H1 (cell line): ENCODE measurements at regions not wholly inside any gene's neighbourhood (a gene's known extent, or its start where the extent isn't known, plus 50 kb on each side); places are given as distances from the start of the nearest gene placed in this dataset.

Experiments
- CBX5 ChIP-seq: fragments of 300-800, 300-1000 bp; sonication (generic); IDR thresholded peaks from 2 replicates; pipeline ENCODE4 v1.7.1; 2016; ENCODE audit warnings: antibody characterized with exemption, low read length, low read depth
- CREB1 ChIP-seq: IDR thresholded peaks from 2 replicates; pipeline ENCODE4 v1.6.1; 2012; ENCODE audit warnings: inconsistent platforms
- KDM5A ChIP-seq: fragments of 200-600 bp; IDR thresholded peaks from 2 replicates; pipeline ENCODE4 v1.7.1; 2012; ENCODE audit warnings: mild to moderate bottlenecking, low read length, inconsistent platforms, mixed read lengths
- POU5F1 ChIP-seq: IDR thresholded peaks from 2 replicates; pipeline ENCODE4 v1.6.1; 2011; ENCODE audit warnings: low read depth, mild to moderate bottlenecking, low read length, moderate library complexity
- RFX5 ChIP-seq: IDR thresholded peaks from 2 replicates; pipeline ENCODE4 v1.6.1; 2011; ENCODE audit warnings: low read depth, low read length, improper control_type of control experiment, borderline replicate concordance
- SIN3A ChIP-seq, 2 experiments: IDR thresholded peaks in 1 of 2; conservative IDR thresholded peaks in 1 of 2; 2 replicates each; pipeline ENCODE4 v1.6.1; 2011 to 2012; ENCODE audit warnings: low read length in 2 of 2, improper control_type of control experiment in 1 of 2, low read depth in 1 of 2, mild to moderate bottlenecking in 1 of 2
- SP4 ChIP-seq: IDR thresholded peaks from 2 replicates; pipeline ENCODE4 v1.6.1; 2012; ENCODE audit warnings: low read length, inconsistent platforms
- TF ChIP-seq, protein P1 (sequence below): fragments of 300-600 bp; sonication (generic); IDR thresholded peaks from 2 replicates; pipeline ENCODE4 v1.7.1; 2012; ENCODE audit warnings: low read length, moderate library complexity, mild to moderate bottlenecking, inconsistent platforms; ENCODE audit not compliant: insufficient replicate concordance

DNA sequence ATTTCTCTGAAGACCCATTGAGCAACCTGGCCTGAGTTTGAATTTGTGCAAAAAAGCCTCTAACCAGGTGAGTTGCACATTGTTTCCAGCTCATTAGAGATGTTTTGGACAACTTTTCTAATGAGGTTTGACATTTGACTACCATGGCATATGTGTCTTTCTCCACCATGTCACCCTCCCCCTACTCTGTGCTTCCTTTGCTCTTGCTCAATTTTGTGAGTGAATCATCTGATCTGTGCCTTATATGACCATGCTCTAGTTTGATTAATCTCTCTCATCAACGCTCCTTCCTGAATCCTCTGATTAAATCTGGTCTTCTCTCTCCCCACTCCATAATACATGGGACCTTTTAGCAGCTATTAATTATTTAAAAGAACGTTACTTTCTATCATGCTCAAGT lies 144.8 kb upstream of the SAMSN1 start (continued):
- TF ChIP-seq, protein P1, sequence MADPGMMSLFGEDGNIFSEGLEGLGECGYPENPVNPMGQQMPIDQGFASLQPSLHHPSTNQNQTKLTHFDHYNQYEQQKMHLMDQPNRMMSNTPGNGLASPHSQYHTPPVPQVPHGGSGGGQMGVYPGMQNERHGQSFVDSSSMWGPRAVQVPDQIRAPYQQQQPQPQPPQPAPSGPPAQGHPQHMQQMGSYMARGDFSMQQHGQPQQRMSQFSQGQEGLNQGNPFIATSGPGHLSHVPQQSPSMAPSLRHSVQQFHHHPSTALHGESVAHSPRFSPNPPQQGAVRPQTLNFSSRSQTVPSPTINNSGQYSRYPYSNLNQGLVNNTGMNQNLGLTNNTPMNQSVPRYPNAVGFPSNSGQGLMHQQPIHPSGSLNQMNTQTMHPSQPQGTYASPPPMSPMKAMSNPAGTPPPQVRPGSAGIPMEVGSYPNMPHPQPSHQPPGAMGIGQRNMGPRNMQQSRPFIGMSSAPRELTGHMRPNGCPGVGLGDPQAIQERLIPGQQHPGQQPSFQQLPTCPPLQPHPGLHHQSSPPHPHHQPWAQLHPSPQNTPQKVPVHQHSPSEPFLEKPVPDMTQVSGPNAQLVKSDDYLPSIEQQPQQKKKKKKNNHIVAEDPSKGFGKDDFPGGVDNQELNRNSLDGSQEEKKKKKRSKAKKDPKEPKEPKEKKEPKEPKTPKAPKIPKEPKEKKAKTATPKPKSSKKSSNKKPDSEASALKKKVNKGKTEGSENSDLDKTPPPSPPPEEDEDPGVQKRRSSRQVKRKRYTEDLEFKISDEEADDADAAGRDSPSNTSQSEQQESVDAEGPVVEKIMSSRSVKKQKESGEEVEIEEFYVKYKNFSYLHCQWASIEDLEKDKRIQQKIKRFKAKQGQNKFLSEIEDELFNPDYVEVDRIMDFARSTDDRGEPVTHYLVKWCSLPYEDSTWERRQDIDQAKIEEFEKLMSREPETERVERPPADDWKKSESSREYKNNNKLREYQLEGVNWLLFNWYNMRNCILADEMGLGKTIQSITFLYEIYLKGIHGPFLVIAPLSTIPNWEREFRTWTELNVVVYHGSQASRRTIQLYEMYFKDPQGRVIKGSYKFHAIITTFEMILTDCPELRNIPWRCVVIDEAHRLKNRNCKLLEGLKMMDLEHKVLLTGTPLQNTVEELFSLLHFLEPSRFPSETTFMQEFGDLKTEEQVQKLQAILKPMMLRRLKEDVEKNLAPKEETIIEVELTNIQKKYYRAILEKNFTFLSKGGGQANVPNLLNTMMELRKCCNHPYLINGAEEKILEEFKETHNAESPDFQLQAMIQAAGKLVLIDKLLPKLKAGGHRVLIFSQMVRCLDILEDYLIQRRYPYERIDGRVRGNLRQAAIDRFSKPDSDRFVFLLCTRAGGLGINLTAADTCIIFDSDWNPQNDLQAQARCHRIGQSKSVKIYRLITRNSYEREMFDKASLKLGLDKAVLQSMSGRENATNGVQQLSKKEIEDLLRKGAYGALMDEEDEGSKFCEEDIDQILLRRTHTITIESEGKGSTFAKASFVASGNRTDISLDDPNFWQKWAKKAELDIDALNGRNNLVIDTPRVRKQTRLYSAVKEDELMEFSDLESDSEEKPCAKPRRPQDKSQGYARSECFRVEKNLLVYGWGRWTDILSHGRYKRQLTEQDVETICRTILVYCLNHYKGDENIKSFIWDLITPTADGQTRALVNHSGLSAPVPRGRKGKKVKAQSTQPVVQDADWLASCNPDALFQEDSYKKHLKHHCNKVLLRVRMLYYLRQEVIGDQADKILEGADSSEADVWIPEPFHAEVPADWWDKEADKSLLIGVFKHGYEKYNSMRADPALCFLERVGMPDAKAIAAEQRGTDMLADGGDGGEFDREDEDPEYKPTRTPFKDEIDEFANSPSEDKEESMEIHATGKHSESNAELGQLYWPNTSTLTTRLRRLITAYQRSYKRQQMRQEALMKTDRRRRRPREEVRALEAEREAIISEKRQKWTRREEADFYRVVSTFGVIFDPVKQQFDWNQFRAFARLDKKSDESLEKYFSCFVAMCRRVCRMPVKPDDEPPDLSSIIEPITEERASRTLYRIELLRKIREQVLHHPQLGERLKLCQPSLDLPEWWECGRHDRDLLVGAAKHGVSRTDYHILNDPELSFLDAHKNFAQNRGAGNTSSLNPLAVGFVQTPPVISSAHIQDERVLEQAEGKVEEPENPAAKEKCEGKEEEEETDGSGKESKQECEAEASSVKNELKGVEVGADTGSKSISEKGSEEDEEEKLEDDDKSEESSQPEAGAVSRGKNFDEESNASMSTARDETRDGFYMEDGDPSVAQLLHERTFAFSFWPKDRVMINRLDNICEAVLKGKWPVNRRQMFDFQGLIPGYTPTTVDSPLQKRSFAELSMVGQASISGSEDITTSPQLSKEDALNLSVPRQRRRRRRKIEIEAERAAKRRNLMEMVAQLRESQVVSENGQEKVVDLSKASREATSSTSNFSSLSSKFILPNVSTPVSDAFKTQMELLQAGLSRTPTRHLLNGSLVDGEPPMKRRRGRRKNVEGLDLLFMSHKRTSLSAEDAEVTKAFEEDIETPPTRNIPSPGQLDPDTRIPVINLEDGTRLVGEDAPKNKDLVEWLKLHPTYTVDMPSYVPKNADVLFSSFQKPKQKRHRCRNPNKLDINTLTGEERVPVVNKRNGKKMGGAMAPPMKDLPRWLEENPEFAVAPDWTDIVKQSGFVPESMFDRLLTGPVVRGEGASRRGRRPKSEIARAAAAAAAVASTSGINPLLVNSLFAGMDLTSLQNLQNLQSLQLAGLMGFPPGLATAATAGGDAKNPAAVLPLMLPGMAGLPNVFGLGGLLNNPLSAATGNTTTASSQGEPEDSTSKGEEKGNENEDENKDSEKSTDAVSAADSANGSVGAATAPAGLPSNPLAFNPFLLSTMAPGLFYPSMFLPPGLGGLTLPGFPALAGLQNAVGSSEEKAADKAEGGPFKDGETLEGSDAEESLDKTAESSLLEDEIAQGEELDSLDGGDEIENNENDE: no peak
- TF ChIP-seq SP4: no peak
- TF ChIP-seq CBX5: no peak
- no peak for TF ChIP-seq KDM5A
- no peak for TF ChIP-seq CREB1
- TF ChIP-seq POU5F1: no peak
- no peak for TF ChIP-seq SIN3A (conservative IDR thresholded peaks at IDR 0.05 in 1 of 2, IDR thresholded peaks at IDR 0.05 in 1 of 2; ENCODE audit: low read depth in 1 of 2, low read length in 2 of 2)
- TF ChIP-seq RFX5: no peak
